C4-2B (cell line): ENCODE measurements at regions not wholly inside any gene's neighbourhood (a gene's known extent, or its start where the extent isn't known, plus 50 kb on each side); places are given as distances from the start of the nearest gene placed in this dataset.

ENCODE experiments used
- ZFX ChIP-seq: fragments of 450-650 bp; IDR thresholded peaks from 2 replicates; pipeline ENCODE4 v1.6.1; 2017
- TF ChIP-seq, protein P1 (sequence below): fragments of 450-650 bp; conservative IDR thresholded peaks from 2 replicates; pipeline ENCODE4 v1.5.1; 2017; ENCODE audit warnings: mild to moderate bottlenecking

DNA sequence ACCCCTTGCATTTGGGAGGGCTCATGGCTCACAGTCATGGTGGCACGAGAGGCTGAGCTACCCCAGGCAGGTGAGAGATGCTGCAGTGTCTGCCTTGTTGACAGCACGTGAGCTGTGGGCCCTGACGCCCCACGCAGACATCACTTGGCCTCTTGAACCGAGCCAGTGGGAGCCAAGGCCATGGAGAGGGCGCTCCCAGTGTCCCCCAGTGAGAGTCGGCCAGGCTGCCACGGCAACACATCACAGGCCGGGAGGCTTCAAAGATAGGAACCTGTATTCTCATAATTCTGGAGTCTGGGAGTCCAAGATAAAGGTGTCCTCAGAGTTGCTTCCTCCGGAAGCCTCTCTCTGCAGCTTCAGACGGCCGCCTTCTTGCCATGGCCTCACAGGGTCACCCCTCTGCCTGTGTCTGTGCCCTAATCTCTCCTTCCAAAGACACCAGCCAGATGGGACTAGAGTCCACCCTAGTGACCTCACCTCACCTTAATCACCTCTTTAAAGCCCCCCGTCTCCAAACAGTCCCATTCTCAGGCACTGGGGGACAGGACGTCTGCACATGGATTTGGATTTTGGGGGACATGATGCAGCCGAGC, 119.6 kb downstream of the KLF6 start:
- TF ChIP-seq, protein P1, sequence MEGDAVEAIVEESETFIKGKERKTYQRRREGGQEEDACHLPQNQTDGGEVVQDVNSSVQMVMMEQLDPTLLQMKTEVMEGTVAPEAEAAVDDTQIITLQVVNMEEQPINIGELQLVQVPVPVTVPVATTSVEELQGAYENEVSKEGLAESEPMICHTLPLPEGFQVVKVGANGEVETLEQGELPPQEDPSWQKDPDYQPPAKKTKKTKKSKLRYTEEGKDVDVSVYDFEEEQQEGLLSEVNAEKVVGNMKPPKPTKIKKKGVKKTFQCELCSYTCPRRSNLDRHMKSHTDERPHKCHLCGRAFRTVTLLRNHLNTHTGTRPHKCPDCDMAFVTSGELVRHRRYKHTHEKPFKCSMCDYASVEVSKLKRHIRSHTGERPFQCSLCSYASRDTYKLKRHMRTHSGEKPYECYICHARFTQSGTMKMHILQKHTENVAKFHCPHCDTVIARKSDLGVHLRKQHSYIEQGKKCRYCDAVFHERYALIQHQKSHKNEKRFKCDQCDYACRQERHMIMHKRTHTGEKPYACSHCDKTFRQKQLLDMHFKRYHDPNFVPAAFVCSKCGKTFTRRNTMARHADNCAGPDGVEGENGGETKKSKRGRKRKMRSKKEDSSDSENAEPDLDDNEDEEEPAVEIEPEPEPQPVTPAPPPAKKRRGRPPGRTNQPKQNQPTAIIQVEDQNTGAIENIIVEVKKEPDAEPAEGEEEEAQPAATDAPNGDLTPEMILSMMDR = no peak
- no peak for TF ChIP-seq ZFX
